ENCODE measurements at regions not wholly inside any gene's neighbourhood (a gene's known extent, or its start where the extent isn't known, plus 50 kb on each side); places are given as distances from the start of the nearest gene placed in this dataset.

GRCh38 chr2:22904126-22904684, 480.8 kb upstream of the KLHL29 start:
- TF ChIP-seq CTCF (IDR thresholded peaks at IDR 0.05; ENCODE audit: borderline replicate concordance, extremely low read depth, low read length, poor library complexity, severe bottlenecking) (peak; percentile 56), EZH2 (IDR thresholded peaks at IDR 0.05; ENCODE audit: borderline replicate concordance, low read depth, low read length, severe bottlenecking) (no peak)

Data from DND-41 (cell line).